Pancreas (tissue), 10 donors: ENCODE measurements at regions not wholly inside any gene's neighbourhood (a gene's known extent, or its start where the extent isn't known, plus 50 kb on each side); places are given as distances from the start of the nearest gene placed in this dataset.

Source experiments
- ATAC-seq, 4 donors: fragments of 200-7000 bp; cut with Tn5 transposase; one replicate each; pipeline versions ENCODE4 v1.8.0 to v1.9.1; 2020; ENCODE audit warnings: mild to moderate bottlenecking in 4 of 4, moderate library complexity in 4 of 4
- DNase-seq, 6 donors: peaks; one replicate each; pipeline ENCODE4 v3.0.0-alpha.2; 2020
- FAIRE-seq: peaks from 2 replicates; lab custom pipeline; 2012; peaks lifted over from hg19 to GRCh38; lab: Jason Lieb, UNC
- H3K27ac ChIP-seq, 4 donors: fragments of 200-600 bp; sonication (generic); 1 replicate in 3 of 4; 2 replicates in 1 of 4; pipeline versions ENCODE4 v1.5.0 to v1.8.0; 2020
- H3K27me3 ChIP-seq, 4 donors: fragments of 200-600 bp; one replicate each; pipeline ENCODE4 v1.8.0; 2021
- H3K36me3 ChIP-seq, 3 donors: fragments of 200-600 bp; sonication (generic) in 1 of 3; one replicate each; pipeline versions ENCODE4 v1.5.0 to v1.8.0; 2020 to 2021
- H3K4me1 ChIP-seq, 3 donors: fragments of 200-600 bp; one replicate each; pipeline ENCODE4 v1.8.0; 2021
- H3K4me3 ChIP-seq, 4 donors: fragments of 200-600 bp; sonication (generic) in 2 of 4; one replicate each; pipeline versions ENCODE4 v1.5.0 to v1.8.0; 2020 to 2021
- H3K9me3 ChIP-seq, 4 donors: fragments of 200-600 bp; one replicate each; pipeline ENCODE4 v1.8.0; 2021
- CTCF ChIP-seq, 4 donors: fragments of 200-600 bp; sonication (generic) in 3 of 4; IDR thresholded peaks; one replicate each; pipeline versions ENCODE4 v1.5.0 to v1.8.0; 2021; ENCODE audit warnings: antibody characterized with exemption in 4 of 4
- WGBS, 2 donors: extraction: QIAGEN DNeasy Blood & Tissue Kit; methylation state at CpG; one replicate each; pipeline ENCODE4 v1.1.7; 2013; 5-methylcytosine and 5-hydroxymethylcytosine counted together
- intact Hi-C, 3 donors: fragments of 100-400 bp; cut with DNase I; formaldehyde crosslinking; loops; one replicate each; pipeline versions ENCODE4 v1.11.1 to v1.14.2; 2022
- donor health status: healthy with polysubstance abuse.
- donor health status: DM: no; HTN: no; CAD: no; lungs with moderate emphysema.
- donor health status: DM: no; HTN: no; CAD: no.
- donor health status: control.
- donor health status: control.
- donor health status: Bipolar disorder and iron deficiency.
- donor health status: DM: yes; HTN: yes; CAD: no.
- donor health status: DM: no; HTN: no; CAD: no.
- donor health status: DM: no; HTN: no; CAD: no.
- donor health status: DM: yes; HTN: yes; CAD: no.

GRCh38 chr7:33760834-33761233, 144.5 kb upstream of the BMPER start:
- H3K36me3 ChIP-seq = no peaks in the 10 kb centered on the region
- DNase-seq (no peak), ATAC-seq (no peak), FAIRE-seq (no peak)
- intact Hi-C loops = no loop called here
- WGBS, 2 donors = 80 to 81% methylated on average over 3 of the region's 3 CpGs
- TF ChIP-seq CTCF (IDR thresholded peaks at IDR 0.05) = no peak
- H3K4me1 ChIP-seq = peaks cover 0 to 5% (median 3%) of the 10 kb centered on the region in 3 donors
- no peaks in the 10 kb centered on the region for H3K9me3 ChIP-seq
- no peak overlapping the region for H3K4me3 ChIP-seq
- no peaks in the 10 kb centered on the region for H3K27me3 ChIP-seq
- H3K27ac ChIP-seq = no peak overlapping the region

- H3K27me3 ChIP-seq = no peaks in the 10 kb centered on the region
- DNase-seq (no peak), FAIRE-seq (no peak), ATAC-seq (no peak)
- H3K4me1 ChIP-seq = peaks cover 0 to 5% (median 3%) of the 10 kb centered on the region in 3 donors
- no peaks in the 10 kb centered on the region for H3K36me3 ChIP-seq
- H3K27ac ChIP-seq = no peak overlapping the region
- WGBS, 2 donors = 90 to 94% methylated on average over 7 of the region's 7 CpGs
- no peak overlapping the region for H3K4me3 ChIP-seq
- TF ChIP-seq CTCF (IDR thresholded peaks at IDR 0.05) = no peak
- H3K9me3 ChIP-seq = no peaks in the 10 kb centered on the region
- intact Hi-C loops = no loop called here
These were observed 143.8 kb upstream of the BMPER start for GRCh38 chr7:33761449-33762080.

GRCh38 chr7:33762151-33762910, 143.0 kb upstream of the BMPER start:
- Histone ChIP-seq H3K27me3 (no peaks in the 10 kb centered on the region), H3K36me3 (no peaks in the 10 kb centered on the region), H3K4me1 (peaks cover 0 to 5% (median 3%) of the 10 kb centered on the region in 3 donors), H3K4me3 (no peak overlapping the region), H3K9me3 (no peaks in the 10 kb centered on the region), H3K27ac (no peak overlapping the region)
- FAIRE-seq (no peak), DNase-seq (no peak), ATAC-seq (no peak)
- WGBS, 2 donors = 93 to 98% methylated on average over 6 of the region's 6 CpGs
- TF ChIP-seq CTCF (IDR thresholded peaks at IDR 0.05) = no peak
- intact Hi-C loops = no loop called here

GRCh38 chr7:33762911-33763306, 142.4 kb upstream of the BMPER start:
- intact Hi-C loops = no loop called here
- FAIRE-seq (no peak), DNase-seq (no peak), ATAC-seq (no peak)
- H3K27me3 ChIP-seq = no peaks in the 10 kb centered on the region
- TF ChIP-seq CTCF (IDR thresholded peaks at IDR 0.05) = no peak
- no peak overlapping the region for H3K4me3 ChIP-seq
- H3K9me3 ChIP-seq = no peaks in the 10 kb centered on the region
- no peaks in the 10 kb centered on the region for H3K36me3 ChIP-seq
- peaks cover 0 to 5% (median 3%) of the 10 kb centered on the region in 3 donors for H3K4me1 ChIP-seq
- no peak overlapping the region for H3K27ac ChIP-seq
- WGBS, 2 donors = 93 to 100% methylated on average over 3 of the region's 3 CpGs
